Liver (tissue), 8 donors: ENCODE measurements at regions not wholly inside any gene's neighbourhood (a gene's known extent, or its start where the extent isn't known, plus 50 kb on each side); places are given as distances from the start of the nearest gene placed in this dataset.

Source experiments
- DNase-seq: peaks from one replicate; pipeline ENCODE4 v3.0.0-alpha.2; 2017; ENCODE audit warnings: low spot score
- H3K27ac ChIP-seq, 2 donors: one replicate each; pipeline ENCODE4 v1.7.0; 2013; ENCODE audit warnings: inconsistent platforms in 2 of 2, low read length in 2 of 2, control low read depth in 1 of 2, low read depth in 1 of 2, mild to moderate bottlenecking in 1 of 2
- H3K27me3 ChIP-seq, 4 donors: one replicate each; pipeline versions ENCODE4 v1.6.1 to v1.7.0; 2013; ENCODE audit warnings: low read length in 3 of 4, inconsistent platforms in 1 of 4, mild to moderate bottlenecking in 1 of 4, moderate library complexity in 1 of 4; ENCODE audit not compliant: control insufficient read depth in 4 of 4, insufficient read depth in 4 of 4
- H3K36me3 ChIP-seq, 4 donors: one replicate each; pipeline versions ENCODE4 v1.6.1 to v1.7.0; 2013; ENCODE audit warnings: low read length in 3 of 4, mild to moderate bottlenecking in 3 of 4, low read depth in 1 of 4, moderate library complexity in 1 of 4; ENCODE audit not compliant: control insufficient read depth in 4 of 4, insufficient read depth in 3 of 4
- H3K4me1 ChIP-seq, 4 donors: one replicate each; pipeline versions ENCODE4 v1.6.1 to v1.7.0; 2013; ENCODE audit warnings: low read length in 3 of 4, mild to moderate bottlenecking in 3 of 4, moderate library complexity in 1 of 4; ENCODE audit not compliant: control insufficient read depth in 4 of 4, insufficient read depth in 4 of 4
- H3K4me3 ChIP-seq, 3 donors: one replicate each; pipeline versions ENCODE4 v1.6.1 to v1.7.0; 2013; ENCODE audit warnings: low read length in 3 of 3, control low read depth in 1 of 3, low read depth in 1 of 3, mild to moderate bottlenecking in 1 of 3
- H3K9ac ChIP-seq, 2 donors: one replicate each; pipeline ENCODE4 v1.7.0; 2013; ENCODE audit warnings: low read length in 2 of 2, mild to moderate bottlenecking in 2 of 2, moderate library complexity in 2 of 2, control low read depth in 1 of 2, low read depth in 1 of 2
- H3K9me3 ChIP-seq, 4 donors: one replicate each; pipeline versions ENCODE4 v1.6.1 to v1.7.0; 2013; ENCODE audit warnings: low read length in 3 of 4; ENCODE audit not compliant: control insufficient read depth in 4 of 4
- ATF3 ChIP-seq: IDR thresholded peaks from 2 replicates; pipeline ENCODE4 v1.6.1; 2016; ENCODE audit warnings: antibody characterized with exemption
- CTCF ChIP-seq: fragments of 150-350 bp; IDR thresholded peaks from 2 replicates; pipeline ENCODE4 v1.5.1; 2017; ENCODE audit warnings: improper control_type of control experiment, low read depth, low read length; ENCODE audit not compliant: missing input control
- FOXA1 ChIP-seq: IDR thresholded peaks from 2 replicates; pipeline ENCODE4 v1.6.1; 2016; ENCODE audit warnings: antibody characterized with exemption
- FOXA2 ChIP-seq: IDR thresholded peaks from 2 replicates; pipeline ENCODE4 v1.6.1; 2016; ENCODE audit warnings: antibody characterized with exemption
- HNF4A ChIP-seq, 2 donors: conservative IDR thresholded peaks; 2 replicates each; pipeline ENCODE4 v1.6.1; 2016; ENCODE audit warnings: antibody characterized with exemption in 2 of 2, mild to moderate bottlenecking in 2 of 2
- JUND ChIP-seq, 2 donors: IDR thresholded peaks; 2 replicates each; pipeline ENCODE4 v1.6.1; 2016; ENCODE audit warnings: antibody characterized with exemption in 2 of 2
- MAX ChIP-seq: IDR thresholded peaks from 2 replicates; pipeline ENCODE4 v1.6.1; 2016; ENCODE audit warnings: antibody characterized with exemption
- NR2F2 ChIP-seq: IDR thresholded peaks from 2 replicates; pipeline ENCODE4 v1.6.1; 2016; ENCODE audit warnings: antibody characterized with exemption
- RAD21 ChIP-seq, 2 donors: IDR thresholded peaks; 2 replicates each; pipeline ENCODE4 v1.6.1; 2016; ENCODE audit warnings: antibody characterized with exemption in 2 of 2, mild to moderate bottlenecking in 2 of 2
- REST ChIP-seq: IDR thresholded peaks from 2 replicates; pipeline ENCODE4 v1.6.1; 2016; ENCODE audit warnings: antibody characterized with exemption, mild to moderate bottlenecking
- RXRA ChIP-seq, 2 donors: IDR thresholded peaks; 2 replicates each; pipeline ENCODE4 v1.6.1; 2017 to 2018; ENCODE audit warnings: antibody characterized with exemption in 2 of 2, mild to moderate bottlenecking in 1 of 2
- SP1 ChIP-seq: IDR thresholded peaks from 2 replicates; pipeline ENCODE4 v1.6.1; 2018; ENCODE audit warnings: antibody characterized with exemption, mild to moderate bottlenecking
- TAF1 ChIP-seq: conservative IDR thresholded peaks from 2 replicates; pipeline ENCODE4 v1.6.1; 2016; ENCODE audit warnings: antibody characterized with exemption, mild to moderate bottlenecking
- WGBS: extraction: QIAGEN DNeasy Blood & Tissue Kit; methylation state at CpG from one replicate; pipeline ENCODE4 v1.1.7; 2013; 5-methylcytosine and 5-hydroxymethylcytosine counted together
- TF ChIP-seq, protein P1 (sequence below): IDR thresholded peaks from 2 replicates; pipeline ENCODE4 v1.6.1; 2016; ENCODE audit warnings: antibody characterized with exemption
- donor health status: healthy.
- donor health status: healthy.
- donor health status: healthy.
- donor health status: healthy.
- donor health status: healthy.

DNA sequence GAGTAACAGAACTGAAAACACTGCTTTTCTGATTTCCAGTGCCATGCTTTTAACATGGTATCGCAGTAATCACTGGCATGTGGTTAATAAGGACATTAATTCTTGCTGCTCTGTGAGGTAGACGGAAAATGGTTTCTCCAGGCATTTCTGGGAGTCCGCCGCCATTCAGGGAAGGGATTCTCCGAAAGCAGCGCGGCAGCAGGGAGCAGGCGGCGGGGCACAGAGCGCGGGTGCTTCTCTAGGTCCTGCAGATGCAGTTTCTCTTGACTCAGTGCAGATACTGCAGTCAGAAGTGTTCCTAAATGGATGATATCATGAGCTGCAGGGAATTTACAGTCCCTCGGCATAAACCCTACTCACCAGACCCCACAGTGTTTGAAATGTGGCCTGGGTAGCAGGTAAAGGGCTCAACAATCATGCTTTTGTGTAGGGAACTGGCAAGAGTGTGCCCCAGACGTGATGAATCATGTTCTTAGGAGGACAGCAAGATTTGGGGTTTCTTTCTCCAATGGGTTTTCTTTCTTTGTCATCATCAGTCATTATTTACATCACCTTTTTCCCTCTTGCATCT, 338.6 kb upstream of the ARGLU1 start (continued):
- TF ChIP-seq REST (no peak), HNF4A (conservative IDR thresholded peaks at IDR 0.05) (no peak), MAX (no peak), TAF1 (no peak), FOXA1 (no peak)
- TF ChIP-seq, protein P1, sequence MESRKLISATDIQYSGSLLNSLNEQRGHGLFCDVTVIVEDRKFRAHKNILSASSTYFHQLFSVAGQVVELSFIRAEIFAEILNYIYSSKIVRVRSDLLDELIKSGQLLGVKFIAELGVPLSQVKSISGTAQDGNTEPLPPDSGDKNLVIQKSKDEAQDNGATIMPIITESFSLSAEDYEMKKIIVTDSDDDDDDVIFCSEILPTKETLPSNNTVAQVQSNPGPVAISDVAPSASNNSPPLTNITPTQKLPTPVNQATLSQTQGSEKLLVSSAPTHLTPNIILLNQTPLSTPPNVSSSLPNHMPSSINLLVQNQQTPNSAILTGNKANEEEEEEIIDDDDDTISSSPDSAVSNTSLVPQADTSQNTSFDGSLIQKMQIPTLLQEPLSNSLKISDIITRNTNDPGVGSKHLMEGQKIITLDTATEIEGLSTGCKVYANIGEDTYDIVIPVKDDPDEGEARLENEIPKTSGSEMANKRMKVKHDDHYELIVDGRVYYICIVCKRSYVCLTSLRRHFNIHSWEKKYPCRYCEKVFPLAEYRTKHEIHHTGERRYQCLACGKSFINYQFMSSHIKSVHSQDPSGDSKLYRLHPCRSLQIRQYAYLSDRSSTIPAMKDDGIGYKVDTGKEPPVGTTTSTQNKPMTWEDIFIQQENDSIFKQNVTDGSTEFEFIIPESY, result no peak

DNA sequence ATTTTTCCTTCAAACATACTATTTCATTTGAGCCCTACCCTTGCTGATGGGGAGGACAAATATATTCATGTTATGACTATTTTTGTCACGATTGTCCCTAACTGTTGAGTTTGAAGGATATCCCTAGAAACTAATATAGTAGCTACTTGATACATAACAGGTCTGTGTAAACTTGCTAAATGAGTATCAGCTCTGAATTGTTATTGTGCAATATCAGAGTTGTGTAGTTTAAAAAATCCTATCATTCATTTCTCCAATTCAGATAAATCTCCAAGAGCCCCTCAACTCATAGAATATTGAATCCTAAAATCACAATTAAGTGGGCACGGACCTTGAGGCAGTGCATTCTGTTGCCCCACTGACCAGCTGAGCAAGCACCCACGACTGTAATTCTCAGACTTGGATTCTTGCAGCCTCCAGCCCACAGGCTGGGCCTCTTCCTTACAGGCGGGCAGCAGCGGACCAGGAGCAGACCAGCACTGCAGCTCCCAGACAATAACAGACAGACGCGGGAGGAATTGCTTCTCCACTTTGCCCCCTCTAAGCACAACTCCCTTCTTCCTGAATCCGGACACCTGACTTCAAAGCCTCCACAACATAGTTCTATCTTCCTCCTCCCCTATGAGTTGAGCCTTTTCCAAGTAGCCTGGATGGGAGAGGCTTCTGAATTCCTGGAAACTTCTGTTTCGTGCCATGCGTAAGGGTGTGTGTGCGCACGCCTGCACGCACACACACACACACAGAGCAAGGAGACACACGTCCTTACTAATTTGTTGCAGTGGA, 337.6 kb upstream of the ARGLU1 start:
- Histone ChIP-seq H3K4me3 (no peak overlapping the region), H3K4me1 (no peaks in the 10 kb centered on the region), H3K36me3 (no peaks in the 10 kb centered on the region), H3K9me3 (no peaks in the 10 kb centered on the region), H3K9ac (no peak overlapping the region), H3K27ac (no peak overlapping the region), H3K27me3 (no peaks in the 10 kb centered on the region)
- 84% methylated on average over 14 of the region's 14 CpGs for WGBS
- TF ChIP-seq ATF3, result no peak
- no peak for TF ChIP-seq SP1
- TF ChIP-seq JUND (IDR thresholded peaks at IDR 0.05), result no peak
- TF ChIP-seq HNF4A (conservative IDR thresholded peaks at IDR 0.05), result no peak
- no peak for TF ChIP-seq FOXA1
- TF ChIP-seq, protein P1, result no peak
- no peak for DNase-seq

DNA sequence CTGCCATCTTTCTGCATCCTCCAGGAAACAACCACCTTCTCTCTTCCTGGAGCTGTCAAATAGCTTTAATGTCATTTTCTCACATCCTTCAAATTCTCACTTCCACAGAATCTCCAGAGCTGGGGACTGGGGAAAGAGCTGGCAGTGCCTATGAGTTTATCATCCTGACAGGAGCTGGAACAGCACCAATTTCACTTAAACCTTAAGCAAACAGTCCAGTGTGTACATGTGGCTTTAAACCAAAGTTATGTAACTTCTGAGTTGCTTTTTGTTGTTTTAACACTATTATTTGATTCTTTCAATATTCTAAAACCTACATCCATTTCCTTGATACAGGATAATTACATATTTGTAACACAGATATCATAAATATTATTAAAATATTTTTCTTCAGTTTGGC, 331.5 kb upstream of the ARGLU1 start:
- H3K4me3 ChIP-seq, result no peak overlapping the region
- no peak overlapping the region for H3K27ac ChIP-seq
- DNase-seq, result no peak
- H3K36me3 ChIP-seq, result no peaks in the 10 kb centered on the region
- H3K9ac ChIP-seq, result no peak overlapping the region
- no peaks in the 10 kb centered on the region for H3K27me3 ChIP-seq
- no peaks in the 10 kb centered on the region for H3K4me1 ChIP-seq
- H3K9me3 ChIP-seq, result no peaks in the 10 kb centered on the region
- no peak for TF ChIP-seq HNF4A (conservative IDR thresholded peaks at IDR 0.05)
- TF ChIP-seq FOXA1, result no peak
- no peak for TF ChIP-seq NR2F2
- TF ChIP-seq FOXA2, result no peak
- TF ChIP-seq, protein P1, result no peak
- TF ChIP-seq MAX, result no peak
- no peak for TF ChIP-seq RAD21 (IDR thresholded peaks at IDR 0.05)
- TF ChIP-seq JUND (IDR thresholded peaks at IDR 0.05), result no peak
- TF ChIP-seq ATF3, result no peak
- TF ChIP-seq RXRA (IDR thresholded peaks at IDR 0.05), result no peak
- no peak for TF ChIP-seq TAF1
- TF ChIP-seq CTCF, result no peak
